OCI-LY7 (cell line): ENCODE measurements at regions not wholly inside any gene's neighbourhood (a gene's known extent, or its start where the extent isn't known, plus 50 kb on each side); places are given as distances from the start of the nearest gene placed in this dataset.

Experiments used
- BruUV-seq: library from RNA; stranded (reverse); fragments of 400-500 nt; replicated peaks from 2 replicates; lab custom pipeline; 2021; lab: Mats Ljungman, UMichigan
- CTCF ChIA-PET: fragments of 300-600 bp; sonication (Branson Sonifier 250); formaldehyde crosslinking; loops from one replicate; lab custom pipeline; 2022; ENCODE audit warnings: antibody characterized with exemption; ENCODE audit not compliant: unreplicated experiment; lab: Charles Lee
- POLR2A ChIA-PET: fragments of 300-600 bp; sonication (Branson Sonifier 250); formaldehyde crosslinking; loops from one replicate; lab custom pipeline; 2022; ENCODE audit warnings: antibody characterized with exemption; lab: Charles Lee
- DNase-seq: peaks from one replicate; pipeline ENCODE4 v3.0.0-alpha.2; 2015; ENCODE audit warnings: low spot score
- H2AFZ ChIP-seq: fragments of 200-600 bp; sonication (generic), shearing (Covaris generic); 2 replicates; pipeline ENCODE4 v1.6.1; 2014; ENCODE audit warnings: mild to moderate bottlenecking, antibody characterized with exemption, low read length, moderate library complexity
- H3K27ac ChIP-seq: fragments of 200-600 bp; sonication (generic); 2 replicates; pipeline ENCODE4 v1.5.1; 2014; ENCODE audit warnings: mixed run types, low read depth, mild to moderate bottlenecking, moderate library complexity, low read length, inconsistent platforms; ENCODE audit not compliant: poor library complexity, severe bottlenecking
- H3K36me3 ChIP-seq: fragments of 200-600 bp; sonication (generic); 2 replicates; pipeline ENCODE4 v1.6.1; 2014; ENCODE audit warnings: mild to moderate bottlenecking, antibody characterized with exemption, low read length, moderate library complexity, mixed read lengths; ENCODE audit not compliant: insufficient read depth
- H3K4me1 ChIP-seq: fragments of 200-600 bp; sonication (generic); 2 replicates; pipeline ENCODE4 v1.5.1; 2014; ENCODE audit warnings: mild to moderate bottlenecking, low read length; ENCODE audit not compliant: insufficient read depth, poor library complexity, severe bottlenecking
- H3K4me2 ChIP-seq: fragments of 200-600 bp; sonication (generic); 2 replicates; pipeline ENCODE4 v1.6.1; 2014; ENCODE audit warnings: mild to moderate bottlenecking, low read length
- H3K4me3 ChIP-seq: fragments of 200-600 bp; sonication (generic); 2 replicates; pipeline ENCODE4 v1.5.1; 2014; ENCODE audit warnings: mild to moderate bottlenecking, low read depth, low read length; ENCODE audit not compliant: poor library complexity, severe bottlenecking
- H3K79me2 ChIP-seq: fragments of 200-600 bp; sonication (generic); 2 replicates; pipeline ENCODE4 v1.6.1; 2016; ENCODE audit warnings: low read depth, mild to moderate bottlenecking, low read length, moderate library complexity, mixed read lengths; ENCODE audit not compliant: insufficient read depth
- H3K9me2 ChIP-seq: fragments of 200-600 bp; sonication (generic); 2 replicates; pipeline ENCODE4 v1.6.1; 2016; ENCODE audit warnings: mild to moderate bottlenecking, low read length, mixed read lengths; ENCODE audit not compliant: insufficient read depth
- H3K9me3 ChIP-seq: fragments of 200-600 bp; sonication (generic); 2 replicates; pipeline ENCODE4 v1.6.1; 2014; ENCODE audit warnings: mild to moderate bottlenecking, mixed run types, low read length, mixed read lengths
- H4K20me1 ChIP-seq: fragments of 200-600 bp; sonication (generic); 2 replicates; pipeline ENCODE4 v1.6.1; 2014; ENCODE audit warnings: mild to moderate bottlenecking, antibody characterized with exemption, low read length, moderate library complexity, mixed read lengths; ENCODE audit not compliant: insufficient read depth
- EZH2phosphoT487 ChIP-seq: fragments of 200-600 bp; sonication (generic); IDR thresholded peaks from 2 replicates; pipeline ENCODE4 v1.6.1; 2018; ENCODE audit warnings: low read depth, borderline replicate concordance, mild to moderate bottlenecking, mixed run types, antibody characterized with exemption, low read length, moderate library complexity, mixed read lengths
- intact Hi-C: fragments of 100-400 bp; cut with micrococcal nuclease; formaldehyde crosslinking; loops from one replicate; pipeline ENCODE4 v1.10.0; 2022; ENCODE audit not compliant: unreplicated experiment
- TF ChIP-seq, protein P1 (sequence below): fragments of 200-600 bp; sonication (generic); conservative IDR thresholded peaks from 2 replicates; pipeline ENCODE4 v1.5.1; 2014; ENCODE audit warnings: mild to moderate bottlenecking, antibody characterized with exemption, low read length, moderate library complexity, mixed read lengths

DNA sequence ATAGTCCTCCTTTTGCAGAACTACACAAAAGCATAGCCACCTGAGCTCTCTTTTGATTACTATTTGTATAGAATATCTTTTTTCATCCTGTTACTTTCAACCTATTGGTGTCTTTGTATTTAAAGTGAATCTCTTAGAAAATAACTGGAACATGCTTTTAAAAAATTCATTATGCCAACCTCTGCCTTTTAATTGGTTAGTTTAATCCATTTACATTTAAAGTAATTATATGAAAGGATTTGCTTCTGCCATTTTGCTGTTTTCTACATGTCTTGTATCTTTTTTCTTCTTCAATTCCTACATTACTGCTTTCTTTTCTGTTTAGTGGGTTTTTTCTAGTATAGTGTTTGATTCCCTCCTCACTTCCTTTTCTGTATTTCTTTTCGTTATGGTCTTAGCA is 407.5 kb upstream of the ZEB2 start:
- Histone ChIP-seq H3K4me2 (no peak overlapping the region), H3K36me3 (no peaks in the 10 kb centered on the region), H2AFZ (no peak overlapping the region), H3K79me2 (no peaks in the 10 kb centered on the region), H4K20me1 (no peaks in the 10 kb centered on the region), H3K4me3 (no peak overlapping the region), H3K27ac (no peak overlapping the region), H3K4me1 (no peaks in the 10 kb centered on the region), H3K9me3 (peaks cover 5% of the 10 kb centered on the region; the same call in 1 of the 2 replicates), H3K9me2 (no peaks in the 10 kb centered on the region)
- intact Hi-C loops: no loop called here
- DNase-seq: no peak
- TF ChIP-seq EZH2phosphoT487: no peak
- TF ChIP-seq, protein P1, sequence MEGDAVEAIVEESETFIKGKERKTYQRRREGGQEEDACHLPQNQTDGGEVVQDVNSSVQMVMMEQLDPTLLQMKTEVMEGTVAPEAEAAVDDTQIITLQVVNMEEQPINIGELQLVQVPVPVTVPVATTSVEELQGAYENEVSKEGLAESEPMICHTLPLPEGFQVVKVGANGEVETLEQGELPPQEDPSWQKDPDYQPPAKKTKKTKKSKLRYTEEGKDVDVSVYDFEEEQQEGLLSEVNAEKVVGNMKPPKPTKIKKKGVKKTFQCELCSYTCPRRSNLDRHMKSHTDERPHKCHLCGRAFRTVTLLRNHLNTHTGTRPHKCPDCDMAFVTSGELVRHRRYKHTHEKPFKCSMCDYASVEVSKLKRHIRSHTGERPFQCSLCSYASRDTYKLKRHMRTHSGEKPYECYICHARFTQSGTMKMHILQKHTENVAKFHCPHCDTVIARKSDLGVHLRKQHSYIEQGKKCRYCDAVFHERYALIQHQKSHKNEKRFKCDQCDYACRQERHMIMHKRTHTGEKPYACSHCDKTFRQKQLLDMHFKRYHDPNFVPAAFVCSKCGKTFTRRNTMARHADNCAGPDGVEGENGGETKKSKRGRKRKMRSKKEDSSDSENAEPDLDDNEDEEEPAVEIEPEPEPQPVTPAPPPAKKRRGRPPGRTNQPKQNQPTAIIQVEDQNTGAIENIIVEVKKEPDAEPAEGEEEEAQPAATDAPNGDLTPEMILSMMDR: no peak
- ChIA-PET CTCF (no interaction called here), POLR2A (interaction anchor here (0.7 kb wide), 1 partner anchor 1643 kb away, joined by 3 read pairs; no protein-coding TSS in a partner anchor)
- BruUV-seq: no TSS peak

GRCh38 chr2:144925886-144926285 is 406.0 kb upstream of the ZEB2 start:
- no peaks in the 10 kb centered on the region for H3K36me3 ChIP-seq
- intact Hi-C loops: no loop called here
- H3K4me1 ChIP-seq: no peaks in the 10 kb centered on the region
- H3K4me2 ChIP-seq: no peak overlapping the region
- ChIA-PET CTCF (no interaction called here), POLR2A (interaction anchor here (0.8 to 1.5 kb wide), 3 partner anchors 9 to 20 kb away, joined by 3 to 10 read pairs (median 3); no protein-coding TSS in a partner anchor)
- H3K9me2 ChIP-seq: no peaks in the 10 kb centered on the region
- TF ChIP-seq, protein P1: no peak
- TF ChIP-seq EZH2phosphoT487: no peak
- H3K4me3 ChIP-seq: no peak overlapping the region
- H4K20me1 ChIP-seq: no peaks in the 10 kb centered on the region
- H2AFZ ChIP-seq: no peak overlapping the region
- H3K9me3 ChIP-seq: peaks cover 5% of the 10 kb centered on the region; the same call in 1 of the 2 replicates
- H3K27ac ChIP-seq: no peak overlapping the region
- DNase-seq: no peak
- no TSS peak for BruUV-seq
- H3K79me2 ChIP-seq: no peaks in the 10 kb centered on the region

- H3K4me1 ChIP-seq: no peaks in the 10 kb centered on the region
- H3K79me2 ChIP-seq: no peaks in the 10 kb centered on the region
- H4K20me1 ChIP-seq: no peaks in the 10 kb centered on the region
- no peak overlapping the region for H3K4me2 ChIP-seq
- H3K36me3 ChIP-seq: no peaks in the 10 kb centered on the region
- ChIA-PET CTCF (no interaction called here), POLR2A (interaction anchor here (0.5 to 0.7 kb wide), 2 partner anchors 49 to 1144 kb away, joined by 3 to 4 read pairs; no protein-coding TSS in a partner anchor)
- BruUV-seq: no TSS peak
- TF ChIP-seq, protein P1: no peak
- TF ChIP-seq EZH2phosphoT487: no peak
- H3K9me2 ChIP-seq: no peaks in the 10 kb centered on the region
- intact Hi-C loops: no loop called here
- H3K4me3 ChIP-seq: no peak overlapping the region
- H2AFZ ChIP-seq: no peak overlapping the region
- no peak for DNase-seq
- no peak overlapping the region for H3K27ac ChIP-seq
- H3K9me3 ChIP-seq: peaks cover 5% of the 10 kb centered on the region; the same call in 1 of the 2 replicates
Measured at GRCh38 chr2:144924827-144925226, 404.9 kb upstream of the ZEB2 start.
